ENCODE measurements at regions not wholly inside any gene's neighbourhood (a gene's known extent, or its start where the extent isn't known, plus 50 kb on each side); places are given as distances from the start of the nearest gene placed in this dataset.
"Not testable (repeated sequence)": the region's sequence is repeated elsewhere in the genome, so short reads cannot be mapped to it uniquely, and the experiment has no call there.

DNA sequence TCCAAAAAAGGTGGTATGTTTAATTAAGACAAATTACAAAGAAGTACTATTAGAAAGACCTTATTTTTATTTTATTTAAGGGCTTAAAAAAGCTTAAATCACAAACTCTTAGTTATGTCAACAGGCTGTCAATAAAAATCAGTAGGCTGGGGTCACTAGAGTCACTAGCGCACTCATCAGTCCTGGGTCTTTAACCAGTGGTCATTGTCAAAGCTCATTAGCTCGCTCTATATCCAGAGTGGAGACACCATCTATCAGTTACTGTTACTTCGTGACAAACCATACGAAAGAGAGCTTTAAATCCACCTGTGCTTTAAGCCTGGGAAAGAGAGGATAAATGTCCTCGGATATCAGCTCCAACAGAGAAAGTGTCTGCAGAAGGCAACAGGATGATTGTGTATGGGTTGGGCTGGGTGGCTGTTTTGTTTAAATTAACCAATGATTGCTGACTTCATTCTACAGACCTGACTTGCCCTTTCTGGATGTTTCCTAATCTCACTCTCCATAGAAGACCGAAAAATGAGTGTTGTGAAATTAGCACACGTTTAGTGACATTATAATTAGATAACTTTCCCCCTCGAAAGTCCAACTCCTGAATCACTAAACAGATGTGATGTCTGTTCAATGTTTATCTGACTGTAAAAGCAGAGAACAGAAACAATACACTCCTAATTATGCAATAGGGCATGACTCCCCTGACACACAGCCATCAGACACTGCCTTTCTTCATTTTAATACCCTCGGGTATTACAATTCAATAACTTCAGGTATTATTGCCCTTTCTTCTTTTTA lies 123.6 kb upstream of the TNPO1 start:
- no peak for DNase-seq

DNA sequence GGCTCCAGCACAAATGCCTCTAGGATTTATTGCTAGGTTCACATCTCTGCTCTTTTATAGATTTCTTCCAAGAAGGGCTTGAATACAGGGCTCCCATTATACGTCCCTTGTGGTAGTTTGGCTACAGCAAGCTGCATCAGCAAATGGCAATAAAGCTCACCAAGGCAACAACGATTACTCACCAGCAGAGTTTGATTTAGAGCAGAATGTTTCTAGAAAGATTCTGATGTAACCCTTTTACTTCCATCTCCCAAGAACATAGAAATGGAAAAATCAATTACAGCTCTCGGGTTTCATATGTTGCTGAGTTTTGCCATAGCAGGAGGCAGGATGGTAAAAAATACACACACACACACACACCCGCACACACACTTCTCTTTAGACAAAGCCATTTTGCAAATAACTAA lies 124.2 kb upstream of the TNPO1 start:
- DNase-seq = no peak

DNA sequence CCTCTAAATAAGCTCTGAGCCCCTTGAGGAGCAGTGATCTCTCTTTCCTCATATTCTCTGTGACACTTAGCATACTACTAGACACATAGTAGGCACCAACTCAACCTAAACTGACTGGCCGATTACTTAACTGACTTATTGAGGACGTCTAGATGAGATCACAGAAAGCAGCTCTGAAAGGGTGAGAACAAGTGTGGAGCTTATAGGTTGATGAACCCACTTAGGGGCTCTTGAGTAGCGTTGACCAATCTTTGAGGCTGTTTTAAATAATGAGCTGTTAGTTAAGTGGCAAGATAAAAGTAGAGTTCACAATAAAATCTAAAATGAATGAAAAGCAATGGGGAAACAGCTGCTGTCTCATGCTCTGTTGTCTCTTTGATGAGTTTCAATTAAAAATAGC lies 124.7 kb upstream of the TNPO1 start:
- no peak for DNase-seq

- DNase-seq = no peak
These were observed 127.5 kb upstream of the TNPO1 start for GRCh38 chr5:72688916-72689315.

DNA sequence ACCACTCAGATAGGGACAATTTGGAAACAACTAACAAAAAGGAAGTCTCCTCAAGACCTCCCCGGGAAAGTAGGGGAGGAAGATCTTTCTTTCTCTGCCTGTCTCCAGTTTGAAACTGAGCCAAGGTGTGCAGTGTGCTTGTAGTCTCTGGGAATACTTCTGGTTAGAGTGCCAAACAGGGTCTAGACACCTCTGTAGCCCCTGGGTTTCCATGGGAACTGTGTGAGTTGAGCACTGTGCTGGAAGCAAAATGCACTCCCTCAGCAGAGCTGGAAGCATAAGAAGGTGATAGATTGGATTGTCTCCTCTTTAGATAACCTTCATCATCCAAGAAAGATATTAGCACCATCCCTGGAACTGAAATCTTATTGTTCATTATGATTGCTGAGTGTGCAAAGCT lies 129.2 kb upstream of the TNPO1 start:
- DNase-seq = no peak

DNA sequence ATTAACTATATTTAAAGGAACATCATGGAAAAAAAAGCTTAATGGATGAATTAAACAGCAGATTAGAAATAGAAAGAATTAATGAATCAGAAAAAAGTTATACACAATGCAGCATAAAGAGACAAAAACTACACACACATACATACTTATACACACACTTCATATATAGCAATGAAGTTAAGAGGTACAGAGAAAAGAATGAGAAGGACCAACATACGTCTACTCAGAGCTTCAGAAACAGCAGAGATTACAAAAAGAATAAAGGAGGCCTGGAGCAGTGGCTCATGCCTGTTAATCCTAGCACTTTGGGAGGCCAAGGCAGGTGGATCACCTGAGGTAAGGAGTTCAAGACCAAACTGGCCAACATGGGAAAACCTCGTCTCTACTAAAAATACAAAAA lies 133.9 kb upstream of the TNPO1 start:
- no peak for DNase-seq

DNA sequence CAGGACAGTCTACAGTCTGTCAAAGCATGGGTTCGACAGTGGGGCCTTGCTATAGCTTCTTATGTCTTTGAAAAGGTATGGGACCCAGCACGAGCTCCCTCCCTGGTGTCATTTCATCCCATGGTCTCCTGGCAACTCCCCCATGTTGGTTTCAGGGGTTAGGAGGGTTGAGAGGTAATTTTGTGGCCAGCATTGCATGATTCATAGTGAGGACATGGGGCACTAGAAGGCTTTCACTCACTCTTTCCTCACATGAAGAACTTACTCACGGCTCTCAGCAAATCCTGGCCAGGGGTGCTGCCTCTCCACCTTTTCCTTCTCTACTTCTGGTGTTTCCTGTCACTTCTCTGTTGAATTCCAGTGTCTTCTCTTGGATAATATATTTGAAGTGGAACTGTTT lies 134.7 kb upstream of the TNPO1 start:
- DNase-seq = no peak

GRCh38 chr5:72677447-72677846 lies 139.0 kb upstream of the TNPO1 start:
- no peak for DNase-seq

- DNase-seq = not testable (repeated sequence)
These were observed 139.6 kb upstream of the TNPO1 start for GRCh38 chr5:72676831-72677230.

GRCh38 chr5:72673623-72674022 lies 142.8 kb upstream of the TNPO1 start:
- DNase-seq = no peak

DNA sequence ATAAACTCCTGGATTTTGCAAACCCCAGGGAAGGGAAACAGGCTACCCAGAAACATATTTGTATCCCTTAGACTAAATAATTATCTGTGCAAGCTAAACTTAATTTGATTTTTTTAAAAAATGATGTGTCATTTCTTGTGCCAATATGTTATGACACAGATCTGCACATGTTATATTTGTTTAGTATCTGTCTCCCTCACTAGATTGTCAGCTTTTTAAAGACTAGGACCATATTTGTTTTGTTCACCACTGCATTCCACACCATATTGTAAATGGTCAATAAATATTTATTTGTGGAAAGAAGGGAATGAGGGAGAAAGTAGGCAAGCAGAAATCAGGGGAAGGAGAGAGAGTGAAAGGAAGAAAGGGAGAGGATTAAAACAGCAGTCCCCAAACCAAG lies 143.3 kb upstream of the TNPO1 start:
- DNase-seq = no peak

DNA sequence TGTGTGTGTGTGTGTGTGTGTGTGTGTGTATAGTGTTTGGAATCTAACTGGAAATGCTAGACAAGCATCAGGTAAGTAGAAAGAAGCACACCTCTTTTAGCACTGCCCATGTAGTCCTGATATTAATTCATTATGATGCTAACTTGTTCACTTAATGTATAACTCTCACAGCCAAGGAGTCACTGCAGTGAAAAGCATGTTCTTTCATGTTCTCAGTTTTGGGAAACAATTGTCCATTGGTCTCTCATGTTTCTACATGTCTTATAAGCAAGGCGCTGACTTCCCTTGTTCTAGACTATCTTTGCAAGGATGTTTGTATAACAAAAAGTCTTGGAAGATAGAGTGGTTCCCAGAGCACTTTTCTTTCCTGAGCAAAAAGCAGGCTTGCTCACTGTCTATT lies 148.8 kb upstream of the TNPO1 start:
- DNase-seq = no peak

DNA sequence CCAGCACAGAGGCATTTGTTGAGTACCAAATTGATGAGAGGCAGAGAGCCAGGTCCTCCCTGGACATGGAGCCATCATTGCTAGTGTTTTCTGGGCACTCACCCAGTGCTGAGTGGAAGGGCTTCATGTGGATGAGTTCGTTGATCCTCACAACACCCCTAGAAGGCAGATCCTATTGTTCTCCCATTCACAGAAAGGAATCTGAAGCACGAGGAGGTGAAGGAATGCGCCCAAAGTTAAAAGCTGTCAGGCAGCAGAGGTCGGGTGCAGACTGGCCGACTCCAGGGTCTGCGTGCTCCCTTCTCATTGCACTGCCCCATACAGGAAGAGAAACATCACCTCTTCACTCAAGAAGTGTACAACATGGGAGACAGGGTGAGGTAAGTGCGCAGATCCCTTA lies 153.5 kb upstream of the TNPO1 start:
- DNase-seq = no peak

DNA sequence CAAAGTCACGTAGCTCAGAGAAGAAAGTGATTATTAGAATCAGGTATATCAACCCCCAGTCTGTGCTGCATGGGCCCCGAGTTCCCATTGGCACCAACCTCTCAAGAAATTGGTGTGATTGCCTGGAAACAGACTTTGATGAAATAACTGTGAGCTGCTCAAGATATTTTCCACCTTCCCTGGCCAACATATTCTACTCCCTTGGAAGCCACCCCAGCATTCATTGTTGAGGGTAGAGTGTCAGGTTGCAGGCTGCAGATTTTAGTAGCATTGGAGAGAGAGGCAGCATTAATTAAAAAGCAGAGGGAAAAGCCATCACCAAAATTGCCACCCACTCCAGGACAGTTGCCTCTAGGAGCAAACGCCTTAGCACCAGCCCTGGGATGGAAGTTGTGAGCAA lies 154.2 kb upstream of the TNPO1 start:
- DNase-seq = no peak

DNA sequence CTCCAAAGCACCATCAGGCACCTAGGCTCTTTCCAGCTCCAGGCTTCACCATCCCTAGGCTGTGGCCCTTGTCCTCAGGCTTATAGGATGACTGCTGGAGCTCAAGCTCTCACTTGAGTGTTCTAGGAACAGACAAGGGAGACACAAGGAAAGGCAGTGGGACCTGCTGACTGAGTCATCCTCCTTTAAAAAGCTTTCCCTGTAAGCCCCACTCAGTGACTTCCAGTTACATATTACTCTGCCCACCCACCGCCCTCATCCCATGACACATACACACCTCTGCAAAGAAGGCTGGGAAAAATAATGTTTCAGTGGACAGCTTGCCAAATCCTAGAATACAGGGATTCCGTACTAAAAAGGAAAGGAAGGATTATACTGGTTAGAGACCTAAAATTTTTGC lies 154.2 kb upstream of the ZNF366 start:
- DNase-seq = no peak

DNA sequence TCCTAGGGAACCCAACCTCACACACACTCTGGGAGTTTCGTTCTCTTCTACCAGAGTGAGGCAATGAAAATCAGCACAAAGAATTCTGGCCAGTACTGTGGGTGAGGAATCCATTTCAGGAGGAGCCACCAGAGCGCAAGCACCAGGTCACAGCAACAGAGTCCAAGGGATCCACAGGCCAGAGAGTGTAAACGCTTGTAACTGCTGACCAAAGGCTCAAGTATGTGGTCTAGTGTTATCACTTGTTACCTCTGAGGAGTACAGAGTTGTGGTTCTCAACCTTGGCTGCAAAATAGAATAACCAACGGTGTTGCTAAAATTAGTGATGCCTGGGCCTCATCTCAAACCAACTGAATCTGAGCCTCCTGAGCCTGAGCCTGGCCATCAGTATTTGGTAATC lies 152.5 kb upstream of the ZNF366 start:
- no peak for DNase-seq

GRCh38 chr5:72658761-72659540 lies 151.7 kb upstream of the ZNF366 start:
- DNase-seq = no peak

DNA sequence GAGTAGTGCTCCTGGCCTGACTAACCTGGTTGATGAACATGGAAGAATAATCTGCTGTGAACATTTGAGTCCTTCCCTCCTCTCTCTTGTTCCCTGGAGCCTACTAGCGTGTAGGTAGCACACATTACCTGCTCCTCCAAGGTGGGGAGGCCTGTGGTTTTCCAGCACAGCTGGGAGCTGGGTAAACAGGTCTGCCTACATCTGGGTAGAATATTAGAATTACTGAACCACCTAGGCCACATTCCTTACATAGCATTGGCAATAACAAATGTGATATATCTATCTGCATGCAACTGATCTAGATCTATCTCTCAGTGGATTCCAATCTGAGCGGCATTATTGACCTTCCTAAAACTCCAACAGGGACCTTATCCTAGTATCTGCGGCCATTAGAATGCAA lies 151.0 kb upstream of the ZNF366 start:
- no peak for DNase-seq

- DNase-seq = no peak
These were observed 149.7 kb upstream of the ZNF366 start for GRCh38 chr5:72656756-72657513.

- no peak for DNase-seq
These were observed 149.1 kb upstream of the ZNF366 start for GRCh38 chr5:72656331-72656730.

- DNase-seq = no peak
These were observed 147.0 kb upstream of the ZNF366 start for GRCh38 chr5:72654231-72654630.

DNA sequence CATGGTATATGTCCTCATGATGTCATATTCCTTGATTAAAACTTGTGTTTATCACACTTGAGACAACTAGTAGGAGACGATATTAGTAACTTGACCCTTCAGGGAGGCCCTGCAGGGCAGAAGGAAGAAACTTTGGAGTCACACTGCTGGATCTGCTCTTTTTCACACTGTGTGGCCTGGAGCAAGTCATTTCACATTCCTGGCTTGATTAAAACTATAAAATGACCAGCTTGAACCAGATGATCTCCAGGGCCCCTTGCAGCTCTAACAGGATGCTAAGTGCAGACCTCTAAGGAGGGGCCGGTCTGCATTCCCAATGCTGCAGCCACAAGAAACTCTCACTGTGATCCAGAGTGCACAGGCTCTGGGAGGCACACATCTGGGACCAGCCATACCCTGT lies 146.4 kb upstream of the ZNF366 start:
- no peak for DNase-seq

DNA sequence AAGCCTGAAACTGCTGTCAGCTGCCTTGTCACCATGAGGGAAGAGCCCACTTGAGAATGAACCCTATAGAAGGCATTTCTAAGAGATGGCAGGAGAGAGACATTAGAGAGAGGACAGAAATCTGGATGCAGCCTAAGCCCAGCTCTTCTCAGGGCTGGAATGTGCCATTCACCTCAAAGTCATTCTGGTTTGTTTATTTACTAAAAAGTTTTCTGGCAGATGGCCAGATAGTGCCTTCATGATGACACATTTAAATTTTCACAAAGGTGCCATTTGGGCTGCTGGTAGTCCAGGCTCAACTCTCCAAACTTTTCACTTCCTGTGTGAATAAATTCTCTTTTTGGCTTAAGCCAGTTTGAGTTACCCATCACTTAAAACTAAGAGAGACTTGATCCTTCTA lies 144.6 kb upstream of the ZNF366 start:
- no peak for DNase-seq

DNA sequence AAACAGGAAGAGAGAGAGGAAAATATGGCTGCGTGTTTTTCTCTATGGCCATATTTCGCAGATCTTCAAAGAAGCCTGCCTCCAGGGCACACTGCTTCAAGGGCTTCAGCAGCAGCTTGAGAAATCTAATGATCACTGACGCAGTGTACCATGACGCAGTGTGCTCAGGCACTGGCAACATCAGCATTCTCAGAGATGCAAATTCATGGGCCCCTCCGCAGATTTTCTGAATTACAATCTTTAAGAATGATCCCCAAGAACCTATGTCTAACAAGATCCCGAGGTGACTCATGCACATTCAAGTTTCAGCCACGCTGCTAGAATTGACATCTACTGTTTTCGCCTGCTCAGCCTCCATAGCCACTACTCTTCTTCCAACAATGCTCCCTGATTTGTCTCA lies 143.9 kb upstream of the ZNF366 start:
- DNase-seq = no peak
